ENCODE measurements at regions not wholly inside any gene's neighbourhood (a gene's known extent, or its start where the extent isn't known, plus 50 kb on each side); places are given as distances from the start of the nearest gene placed in this dataset.

DNA sequence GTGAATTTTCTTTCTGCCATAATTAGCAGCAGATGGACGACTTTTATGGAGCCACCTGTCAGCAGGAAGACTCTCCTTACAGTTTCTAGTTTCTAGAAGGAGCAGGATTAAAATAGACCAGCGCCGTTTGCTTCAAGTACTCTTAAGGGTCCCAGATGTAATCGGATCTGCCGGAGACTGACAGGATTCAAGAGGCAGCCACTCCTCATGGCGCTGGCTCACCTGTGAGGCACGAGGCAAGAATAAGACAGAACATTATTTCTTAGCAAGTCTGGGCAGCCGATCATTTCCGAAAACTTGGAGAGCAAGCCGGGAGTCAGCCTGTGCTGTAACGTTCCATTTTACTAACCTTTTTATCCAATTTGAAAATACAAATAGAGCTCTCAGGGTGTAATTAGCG is 410.4 kb upstream of the RORA start:
- TF ChIP-seq, protein P1, sequence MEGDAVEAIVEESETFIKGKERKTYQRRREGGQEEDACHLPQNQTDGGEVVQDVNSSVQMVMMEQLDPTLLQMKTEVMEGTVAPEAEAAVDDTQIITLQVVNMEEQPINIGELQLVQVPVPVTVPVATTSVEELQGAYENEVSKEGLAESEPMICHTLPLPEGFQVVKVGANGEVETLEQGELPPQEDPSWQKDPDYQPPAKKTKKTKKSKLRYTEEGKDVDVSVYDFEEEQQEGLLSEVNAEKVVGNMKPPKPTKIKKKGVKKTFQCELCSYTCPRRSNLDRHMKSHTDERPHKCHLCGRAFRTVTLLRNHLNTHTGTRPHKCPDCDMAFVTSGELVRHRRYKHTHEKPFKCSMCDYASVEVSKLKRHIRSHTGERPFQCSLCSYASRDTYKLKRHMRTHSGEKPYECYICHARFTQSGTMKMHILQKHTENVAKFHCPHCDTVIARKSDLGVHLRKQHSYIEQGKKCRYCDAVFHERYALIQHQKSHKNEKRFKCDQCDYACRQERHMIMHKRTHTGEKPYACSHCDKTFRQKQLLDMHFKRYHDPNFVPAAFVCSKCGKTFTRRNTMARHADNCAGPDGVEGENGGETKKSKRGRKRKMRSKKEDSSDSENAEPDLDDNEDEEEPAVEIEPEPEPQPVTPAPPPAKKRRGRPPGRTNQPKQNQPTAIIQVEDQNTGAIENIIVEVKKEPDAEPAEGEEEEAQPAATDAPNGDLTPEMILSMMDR (IDR thresholded peaks at IDR 0.05; ENCODE audit: borderline replicate concordance, extremely low read depth, low read length, poor library complexity, severe bottlenecking), result no peak
- TF ChIP-seq EZH2 (IDR thresholded peaks at IDR 0.05; ENCODE audit: borderline replicate concordance, low read depth, low read length, severe bottlenecking), result no peak
